Gastrocnemius medialis (tissue), 4 donors: ENCODE measurements at regions not wholly inside any gene's neighbourhood (a gene's known extent, or its start where the extent isn't known, plus 50 kb on each side); places are given as distances from the start of the nearest gene placed in this dataset.

Source experiments
- POLR2A ChIP-seq, 2 donors: fragments of 450-650 bp; IDR thresholded peaks; one replicate each; pipeline ENCODE4 v1.6.1; 2017; ENCODE audit warnings: antibody characterized with exemption in 2 of 2, mild to moderate bottlenecking in 2 of 2, moderate library complexity in 2 of 2
- TF ChIP-seq, protein P1 (sequence below), 5 experiments: fragments of 450-650 bp in 3 of 5; fragments of 200-600 bp in 2 of 5; sonication (generic) in 2 of 5; IDR thresholded peaks in 4 of 5; conservative IDR thresholded peaks in 1 of 5; 1 replicate in 4 of 5; 2 replicates in 1 of 5; pipeline ENCODE4 v1.5.1; 2016 to 2019; ENCODE audit warnings: antibody characterized with exemption in 5 of 5, mild to moderate bottlenecking in 3 of 5, moderate library complexity in 3 of 5

DNA sequence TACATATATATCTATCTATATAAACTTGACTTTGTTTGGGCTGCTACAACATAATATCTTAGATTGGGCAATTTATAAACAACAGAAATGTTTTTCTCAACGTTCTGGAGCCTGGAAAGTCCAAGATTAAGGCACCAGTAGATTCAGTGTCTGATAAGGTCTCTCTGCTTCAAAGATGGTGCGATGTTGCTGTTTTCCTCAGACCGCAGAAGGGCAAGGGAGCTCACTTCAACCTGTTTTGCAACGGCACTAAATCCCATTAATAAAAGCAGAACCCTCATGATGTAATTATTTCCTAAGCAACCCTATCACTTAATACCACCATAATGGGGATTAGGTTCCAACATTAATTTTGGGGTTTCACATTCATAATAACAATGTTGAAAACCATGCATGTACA, 1134.8 kb downstream of the NSUN3 start:
- TF ChIP-seq, protein P1, sequence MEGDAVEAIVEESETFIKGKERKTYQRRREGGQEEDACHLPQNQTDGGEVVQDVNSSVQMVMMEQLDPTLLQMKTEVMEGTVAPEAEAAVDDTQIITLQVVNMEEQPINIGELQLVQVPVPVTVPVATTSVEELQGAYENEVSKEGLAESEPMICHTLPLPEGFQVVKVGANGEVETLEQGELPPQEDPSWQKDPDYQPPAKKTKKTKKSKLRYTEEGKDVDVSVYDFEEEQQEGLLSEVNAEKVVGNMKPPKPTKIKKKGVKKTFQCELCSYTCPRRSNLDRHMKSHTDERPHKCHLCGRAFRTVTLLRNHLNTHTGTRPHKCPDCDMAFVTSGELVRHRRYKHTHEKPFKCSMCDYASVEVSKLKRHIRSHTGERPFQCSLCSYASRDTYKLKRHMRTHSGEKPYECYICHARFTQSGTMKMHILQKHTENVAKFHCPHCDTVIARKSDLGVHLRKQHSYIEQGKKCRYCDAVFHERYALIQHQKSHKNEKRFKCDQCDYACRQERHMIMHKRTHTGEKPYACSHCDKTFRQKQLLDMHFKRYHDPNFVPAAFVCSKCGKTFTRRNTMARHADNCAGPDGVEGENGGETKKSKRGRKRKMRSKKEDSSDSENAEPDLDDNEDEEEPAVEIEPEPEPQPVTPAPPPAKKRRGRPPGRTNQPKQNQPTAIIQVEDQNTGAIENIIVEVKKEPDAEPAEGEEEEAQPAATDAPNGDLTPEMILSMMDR (IDR thresholded peaks at IDR 0.05 in 4 of 5, conservative IDR thresholded peaks at IDR 0.05 in 1 of 5) = no peak
- TF ChIP-seq POLR2A (IDR thresholded peaks at IDR 0.05) = no peak
